Trophoblast cell (in vitro differentiated cells and primary cell): ENCODE measurements at regions not wholly inside any gene's neighbourhood (a gene's known extent, or its start where the extent isn't known, plus 50 kb on each side); places are given as distances from the start of the nearest gene placed in this dataset.
A peak's percentile ranks its signal among the peaks of the same experiment; 100 is the strongest.

Experiments
- DNase-seq, 2 donors: peaks; one replicate each; pipeline ENCODE4 v3.0.0-alpha.2; 2016
- H2AFZ ChIP-seq: 2 replicates; pipeline ENCODE4 v1.6.1; 2013; ENCODE audit warnings: low read length, moderate library complexity, mild to moderate bottlenecking; ENCODE audit not compliant: insufficient read depth, poor library complexity
- H2AK5ac ChIP-seq: 2 replicates; pipeline ENCODE4 v1.6.1; 2013; ENCODE audit warnings: mild to moderate bottlenecking, low read length
- H2BK120ac ChIP-seq: 2 replicates; pipeline ENCODE4 v1.6.1; 2013; ENCODE audit warnings: low read length, mild to moderate bottlenecking, moderate library complexity; ENCODE audit not compliant: insufficient read depth, poor library complexity
- H2BK12ac ChIP-seq: 2 replicates; pipeline ENCODE4 v1.6.1; 2013; ENCODE audit warnings: mild to moderate bottlenecking, low read length, moderate library complexity
- H2BK5ac ChIP-seq: 2 replicates; pipeline ENCODE4 v1.6.1; 2013; ENCODE audit warnings: low read length, low read depth, moderate library complexity, mild to moderate bottlenecking; ENCODE audit not compliant: poor library complexity
- H3K14ac ChIP-seq: 2 replicates; pipeline ENCODE4 v1.6.1; 2013; ENCODE audit warnings: mild to moderate bottlenecking, low read length
- H3K18ac ChIP-seq: 2 replicates; pipeline ENCODE4 v1.6.1; 2013; ENCODE audit warnings: mild to moderate bottlenecking, low read length
- H3K23ac ChIP-seq: 2 replicates; pipeline ENCODE4 v1.6.1; 2013; ENCODE audit warnings: low read length
- H3K27ac ChIP-seq: 2 replicates; pipeline ENCODE4 v1.5.1; 2013; ENCODE audit warnings: low read depth, mild to moderate bottlenecking, inconsistent platforms, low read length, moderate library complexity
- H3K27me3 ChIP-seq: 2 replicates; pipeline ENCODE4 v1.6.1; 2013; ENCODE audit warnings: inconsistent platforms, mild to moderate bottlenecking, low read length, moderate library complexity; ENCODE audit not compliant: insufficient read depth
- H3K36me3 ChIP-seq, 2 experiments: 1 replicate in 1 of 2; 2 replicates in 1 of 2; pipeline ENCODE4 v1.6.1; 2013; ENCODE audit warnings: low read length in 2 of 2, mild to moderate bottlenecking in 2 of 2, moderate library complexity in 1 of 2; ENCODE audit not compliant: insufficient read depth in 2 of 2, control insufficient read depth in 1 of 2
- H3K4ac ChIP-seq: 2 replicates; pipeline ENCODE4 v1.6.1; 2013; ENCODE audit warnings: low read depth, mild to moderate bottlenecking, low read length, moderate library complexity
- H3K4me1 ChIP-seq, 2 experiments: 1 replicate in 1 of 2; 2 replicates in 1 of 2; pipeline ENCODE4 v1.6.1; 2013; ENCODE audit warnings: low read length in 2 of 2, mild to moderate bottlenecking in 2 of 2, moderate library complexity in 1 of 2; ENCODE audit not compliant: insufficient read depth in 2 of 2, control insufficient read depth in 1 of 2
- H3K4me2 ChIP-seq: 2 replicates; pipeline ENCODE4 v1.6.1; 2013; ENCODE audit warnings: inconsistent platforms, mild to moderate bottlenecking, low read length, moderate library complexity
- H3K4me3 ChIP-seq: 2 replicates; pipeline ENCODE4 v1.5.1; 2013; ENCODE audit warnings: mild to moderate bottlenecking, low read depth, low read length, inconsistent platforms
- H3K79me1 ChIP-seq: one replicate; pipeline ENCODE4 v1.6.1; 2013; ENCODE audit warnings: low read length
- H3K79me2 ChIP-seq: 2 replicates; pipeline ENCODE4 v1.6.1; 2013; ENCODE audit warnings: low read length, mild to moderate bottlenecking; ENCODE audit not compliant: control insufficient read depth, insufficient read depth, poor library complexity
- H3K9ac ChIP-seq: 2 replicates; pipeline ENCODE4 v1.6.1; 2013; ENCODE audit warnings: mild to moderate bottlenecking, low read length
- H3K9me3 ChIP-seq: 2 replicates; pipeline ENCODE4 v1.6.1; 2013; ENCODE audit warnings: low read depth, mild to moderate bottlenecking, control low read depth, inconsistent platforms, low read length; ENCODE audit not compliant: insufficient read depth
- H4K12ac ChIP-seq: 2 replicates; pipeline ENCODE4 v1.6.1; 2013; ENCODE audit warnings: low read depth, mild to moderate bottlenecking, low read length, moderate library complexity
- H4K8ac ChIP-seq: 2 replicates; pipeline ENCODE4 v1.6.1; 2013; ENCODE audit warnings: low read depth, mild to moderate bottlenecking, low read length, moderate library complexity
- H4K91ac ChIP-seq: one replicate; pipeline ENCODE4 v1.6.1; 2013; ENCODE audit warnings: low read depth, mild to moderate bottlenecking, low read length, moderate library complexity
- WGBS: extraction: QIAGEN DNeasy Blood & Tissue Kit; methylation state at CpG from one replicate; pipeline ENCODE4 v1.1.7; 2013; ENCODE audit warnings: missing lambda C conversion rate; ENCODE audit not compliant: insufficient read length, insufficient coverage; ENCODE audit errors: extremely low coverage; 5-methylcytosine and 5-hydroxymethylcytosine counted together

DNA sequence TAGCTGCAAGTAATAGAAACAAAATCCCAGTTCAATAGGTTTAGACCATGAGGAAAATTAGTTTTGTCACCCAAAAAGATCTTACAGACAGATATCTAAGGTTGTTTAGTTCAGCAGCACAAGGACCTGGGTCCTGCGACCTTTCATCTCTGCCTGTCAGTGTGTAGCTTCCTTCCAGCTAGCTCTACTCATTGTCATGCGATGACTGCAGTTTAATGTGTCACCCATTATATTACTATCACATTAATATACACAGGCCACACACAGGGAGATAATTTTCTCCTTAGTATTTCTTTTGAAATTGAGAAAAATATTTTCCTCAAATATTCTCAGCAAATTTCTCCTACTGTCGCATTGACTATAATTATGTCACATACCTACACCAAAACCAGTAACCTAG lies 232.1 kb upstream of the ARSJ start:
- Histone ChIP-seq H2BK12ac (no peak overlapping the region), H2BK5ac (no peak overlapping the region), H3K4me3 (no peak overlapping the region), H3K4me2 (no peak overlapping the region), H2AK5ac (no peak overlapping the region), H3K14ac (no peak overlapping the region), H3K79me1 (no peaks in the 10 kb centered on the region), H3K79me2 (no peaks in the 10 kb centered on the region), H3K9ac (no peak overlapping the region), H3K36me3 (no peaks in the 10 kb centered on the region), H4K91ac (no peak overlapping the region), H3K9me3 (peaks cover 4% of the 10 kb centered on the region), H3K4ac (no peak overlapping the region), H3K18ac (no peak overlapping the region), H3K23ac (no peak overlapping the region), H2BK120ac (no peak overlapping the region), H3K4me1 (peaks cover 0 to 2% of the 10 kb centered on the region in 2 experiments), H4K12ac (no peak overlapping the region), H3K27ac (no peak overlapping the region), H4K8ac (no peak overlapping the region), H3K27me3 (no peaks in the 10 kb centered on the region), H2AFZ (no peak overlapping the region)
- no peak for DNase-seq
- WGBS = no CpG with 5 or more reads among the region's 3 CpGs

GRCh38 chr4:114217150-114217817 lies 237.8 kb upstream of the ARSJ start:
- Histone ChIP-seq H3K4ac (no peak overlapping the region), H3K79me1 (no peaks in the 10 kb centered on the region), H3K36me3 (no peaks in the 10 kb centered on the region), H3K27ac (no peak overlapping the region), H3K14ac (no peak overlapping the region), H4K8ac (no peak overlapping the region), H3K4me3 (peak overlapping the region; percentile 41), H3K9me3 (peaks cover 5% of the 10 kb centered on the region), H3K4me1 (no peaks in the 10 kb centered on the region), H3K18ac (no peak overlapping the region), H3K4me2 (no peak overlapping the region), H3K23ac (no peak overlapping the region), H2BK12ac (no peak overlapping the region), H4K12ac (no peak overlapping the region), H3K27me3 (no peaks in the 10 kb centered on the region), H3K79me2 (no peaks in the 10 kb centered on the region), H2AK5ac (no peak overlapping the region), H2BK120ac (no peak overlapping the region), H4K91ac (no peak overlapping the region), H2AFZ (no peak overlapping the region), H2BK5ac (no peak overlapping the region), H3K9ac (no peak overlapping the region)
- DNase-seq = no peak
- no CpG with 5 or more reads among the region's 10 CpGs for WGBS

DNA sequence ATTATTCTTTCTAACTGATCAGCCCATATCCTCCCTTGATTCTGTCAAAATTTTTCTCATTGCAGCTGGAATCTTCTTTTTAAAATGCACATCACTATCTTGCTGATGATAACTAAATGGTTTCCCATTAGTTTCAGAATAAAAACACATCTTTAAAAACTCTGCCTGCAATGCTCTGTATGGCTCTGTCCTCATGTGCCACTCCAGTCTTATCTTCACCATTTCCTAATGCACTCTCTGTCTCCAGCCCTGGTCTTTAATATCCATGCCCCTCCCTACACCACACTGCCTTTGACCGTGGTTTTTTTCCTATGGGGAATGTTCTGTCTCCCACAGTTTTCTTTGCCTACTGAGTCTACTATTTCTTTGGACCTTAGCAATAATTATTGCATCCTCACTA lies 244.1 kb upstream of the ARSJ start:
- no CpG with 5 or more reads among the region's 1 CpG for WGBS
- DNase-seq = no peak
- H2BK12ac ChIP-seq = no peak overlapping the region
- no peak overlapping the region for H3K4me3 ChIP-seq
- no peak overlapping the region for H2AK5ac ChIP-seq
- H3K23ac ChIP-seq = no peak overlapping the region
- H2BK5ac ChIP-seq = no peak overlapping the region
- no peak overlapping the region for H3K4me2 ChIP-seq
- H3K79me2 ChIP-seq = no peaks in the 10 kb centered on the region
- H4K12ac ChIP-seq = no peak overlapping the region
- H3K27me3 ChIP-seq = no peaks in the 10 kb centered on the region
- no peak overlapping the region for H3K4ac ChIP-seq
- no peak overlapping the region for H3K14ac ChIP-seq
- no peak overlapping the region for H4K8ac ChIP-seq
- no peaks in the 10 kb centered on the region for H3K9me3 ChIP-seq
- no peak overlapping the region for H3K9ac ChIP-seq
- no peaks in the 10 kb centered on the region for H3K79me1 ChIP-seq
- no peaks in the 10 kb centered on the region for H3K36me3 ChIP-seq
- H4K91ac ChIP-seq = no peak overlapping the region
- H3K4me1 ChIP-seq = no peaks in the 10 kb centered on the region
- no peak overlapping the region for H2AFZ ChIP-seq
- no peak overlapping the region for H2BK120ac ChIP-seq
- H3K18ac ChIP-seq = no peak overlapping the region
- no peak overlapping the region for H3K27ac ChIP-seq

DNA sequence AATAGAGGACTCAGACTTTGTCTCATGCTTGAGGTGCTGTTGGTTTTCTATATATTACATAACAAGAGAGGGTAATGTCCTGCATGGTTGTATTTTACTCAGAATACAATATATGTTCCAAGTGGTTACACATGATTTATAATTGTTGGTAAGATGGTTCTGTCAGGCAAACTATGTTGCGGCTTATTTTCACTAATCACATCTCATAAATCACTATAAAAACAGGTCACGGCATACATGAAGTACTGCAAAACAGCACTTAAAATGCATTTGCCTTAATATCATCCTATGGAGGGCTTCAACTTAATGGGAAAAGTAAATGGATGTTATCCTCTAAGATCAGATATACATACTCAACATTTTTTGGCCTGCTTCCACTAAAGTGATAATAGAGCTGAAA lies 246.0 kb upstream of the ARSJ start:
- Histone ChIP-seq H4K8ac (no peak overlapping the region), H2BK12ac (no peak overlapping the region), H3K79me1 (no peaks in the 10 kb centered on the region), H3K36me3 (no peaks in the 10 kb centered on the region), H3K18ac (no peak overlapping the region), H3K14ac (no peak overlapping the region), H4K91ac (no peak overlapping the region), H3K4me3 (no peak overlapping the region), H3K4ac (no peak overlapping the region), H2BK5ac (no peak overlapping the region), H3K9me3 (no peaks in the 10 kb centered on the region), H3K4me2 (no peak overlapping the region), H2AFZ (no peak overlapping the region), H3K23ac (no peak overlapping the region), H3K27ac (no peak overlapping the region), H2BK120ac (no peak overlapping the region), H2AK5ac (no peak overlapping the region), H3K4me1 (no peaks in the 10 kb centered on the region), H3K27me3 (no peaks in the 10 kb centered on the region), H3K79me2 (no peaks in the 10 kb centered on the region), H3K9ac (no peak overlapping the region), H4K12ac (no peak overlapping the region)
- no CpG with 5 or more reads among the region's 2 CpGs for WGBS
- no peak for DNase-seq
